BJ (cell line): ENCODE measurements at regions not wholly inside any gene's neighbourhood (a gene's known extent, or its start where the extent isn't known, plus 50 kb on each side); places are given as distances from the start of the nearest gene placed in this dataset.

Experiments
- CTCF ChIA-PET: fragments of 350-600 bp; formaldehyde crosslinking; extraction: SDS; loops from one replicate; lab custom pipeline; 2021; ENCODE audit warnings: antibody characterized with exemption, inconsistent platforms; lab: Yijun Ruan, JAX
- POLR2A ChIA-PET: fragments of 300-600 bp; sonication (Branson Sonifier 250); formaldehyde crosslinking; extraction: SDS; loops from one replicate; lab custom pipeline; 2021; ENCODE audit warnings: antibody characterized with exemption; lab: Charles Lee
- DNase-seq: peaks from one replicate; pipeline ENCODE4 v3.0.0-alpha.2; 2011; ENCODE audit warnings: low read depth
- H3K27me3 ChIP-seq: 2 replicates; pipeline ENCODE4 v1.6.0; 2011; ENCODE audit warnings: low read length; ENCODE audit not compliant: control insufficient read depth, insufficient read depth
- H3K36me3 ChIP-seq: 2 replicates; pipeline ENCODE4 v1.5.1; 2011; ENCODE audit warnings: low read length; ENCODE audit not compliant: control insufficient read depth, insufficient read depth
- H3K4me3 ChIP-seq: 2 replicates; pipeline ENCODE4 v1.5.1; 2011; ENCODE audit warnings: low read depth, mild to moderate bottlenecking, control low read depth, low read length
- TF ChIP-seq, protein P1 (sequence below): IDR thresholded peaks from 2 replicates; pipeline ENCODE4 v1.5.1; 2011; ENCODE audit warnings: low read depth, mild to moderate bottlenecking, control low read depth, inconsistent platforms, low read length, moderate library complexity; ENCODE audit not compliant: insufficient read depth

DNA sequence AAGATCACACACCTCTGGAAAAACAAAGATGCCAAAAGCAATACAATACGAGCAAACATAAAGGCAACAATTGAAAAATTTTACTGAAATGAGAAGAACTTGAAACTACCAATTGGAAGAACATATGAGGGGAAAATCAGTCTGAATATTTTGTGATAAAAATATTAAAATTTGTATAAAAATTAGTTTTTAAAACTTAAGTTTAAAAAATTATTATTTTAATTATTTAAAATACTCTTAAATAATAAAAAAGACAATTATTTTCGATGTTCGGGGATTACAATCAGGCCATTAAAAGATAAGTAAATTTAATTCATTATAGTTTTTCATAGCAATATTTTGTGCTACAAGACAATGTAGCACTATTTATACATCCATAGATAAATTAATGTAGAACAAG is 1239.3 kb downstream of the AMY1C start:
- POLR2A ChIA-PET = no interaction called here
- no peaks in the 10 kb centered on the region for H3K27me3 ChIP-seq
- DNase-seq = no peak
- CTCF ChIA-PET = no interaction called here
- TF ChIP-seq, protein P1, sequence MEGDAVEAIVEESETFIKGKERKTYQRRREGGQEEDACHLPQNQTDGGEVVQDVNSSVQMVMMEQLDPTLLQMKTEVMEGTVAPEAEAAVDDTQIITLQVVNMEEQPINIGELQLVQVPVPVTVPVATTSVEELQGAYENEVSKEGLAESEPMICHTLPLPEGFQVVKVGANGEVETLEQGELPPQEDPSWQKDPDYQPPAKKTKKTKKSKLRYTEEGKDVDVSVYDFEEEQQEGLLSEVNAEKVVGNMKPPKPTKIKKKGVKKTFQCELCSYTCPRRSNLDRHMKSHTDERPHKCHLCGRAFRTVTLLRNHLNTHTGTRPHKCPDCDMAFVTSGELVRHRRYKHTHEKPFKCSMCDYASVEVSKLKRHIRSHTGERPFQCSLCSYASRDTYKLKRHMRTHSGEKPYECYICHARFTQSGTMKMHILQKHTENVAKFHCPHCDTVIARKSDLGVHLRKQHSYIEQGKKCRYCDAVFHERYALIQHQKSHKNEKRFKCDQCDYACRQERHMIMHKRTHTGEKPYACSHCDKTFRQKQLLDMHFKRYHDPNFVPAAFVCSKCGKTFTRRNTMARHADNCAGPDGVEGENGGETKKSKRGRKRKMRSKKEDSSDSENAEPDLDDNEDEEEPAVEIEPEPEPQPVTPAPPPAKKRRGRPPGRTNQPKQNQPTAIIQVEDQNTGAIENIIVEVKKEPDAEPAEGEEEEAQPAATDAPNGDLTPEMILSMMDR = no peak
- H3K4me3 ChIP-seq = no peak overlapping the region
- no peaks in the 10 kb centered on the region for H3K36me3 ChIP-seq

- CTCF ChIA-PET = interaction anchor here (0.5 kb wide), 1 partner anchor 16 kb away, joined by 3 read pairs; no protein-coding TSS in a partner anchor
Observed at GRCh38 chr1:104991702-104992101, 1242.0 kb downstream of the AMY1C start.

DNA sequence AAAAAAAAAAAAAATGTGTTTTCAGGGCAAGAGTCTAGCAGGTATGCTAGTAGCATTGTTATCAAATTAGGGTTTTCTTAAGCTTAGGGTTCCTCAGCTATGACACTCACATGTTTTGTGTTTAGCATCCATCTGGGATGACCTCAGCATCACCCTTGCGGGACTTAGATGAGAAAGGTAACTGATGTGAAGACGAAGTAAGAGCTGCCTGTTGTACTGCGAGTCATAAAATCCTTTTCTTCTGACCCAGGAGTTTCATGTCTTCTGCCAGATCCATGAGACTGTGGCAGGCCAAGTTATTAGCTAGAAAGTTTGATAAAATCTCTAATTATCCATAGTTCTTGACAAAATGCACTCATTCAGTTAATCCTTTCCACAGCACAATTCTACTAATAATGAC is 1251.1 kb downstream of the AMY1C start:
- CTCF ChIA-PET = no interaction called here
- H3K36me3 ChIP-seq = no peaks in the 10 kb centered on the region
- TF ChIP-seq, protein P1 = no peak
- H3K27me3 ChIP-seq = no peaks in the 10 kb centered on the region
- no peak for DNase-seq
- H3K4me3 ChIP-seq = no peak overlapping the region
- POLR2A ChIA-PET = no interaction called here

More at GRCh38 chr1:104991702-104992101, 1242.0 kb downstream of the AMY1C start:
- no peaks in the 10 kb centered on the region for H3K27me3 ChIP-seq
- POLR2A ChIA-PET = no interaction called here
- no peak overlapping the region for H3K4me3 ChIP-seq
- TF ChIP-seq, protein P1 = no peak
- no peaks in the 10 kb centered on the region for H3K36me3 ChIP-seq
- no peak for DNase-seq

- Histone ChIP-seq H3K4me3 (no peak overlapping the region), H3K27me3 (no peaks in the 10 kb centered on the region), H3K36me3 (no peaks in the 10 kb centered on the region)
- ChIA-PET CTCF (no interaction called here), POLR2A (no interaction called here)
- TF ChIP-seq, protein P1 = no peak
- DNase-seq = no peak
Observed at GRCh38 chr1:105004515-105004914, 1254.8 kb downstream of the AMY1C start.

GRCh38 chr1:105005594-105006195 is 1256.0 kb downstream of the AMY1C start:
- TF ChIP-seq, protein P1 = no peak
- Histone ChIP-seq H3K4me3 (no peak overlapping the region), H3K27me3 (no peaks in the 10 kb centered on the region), H3K36me3 (no peaks in the 10 kb centered on the region)
- ChIA-PET POLR2A (no interaction called here), CTCF (interaction anchor here (0.8 kb wide), 1 partner anchor 31 kb away, joined by 3 read pairs; no protein-coding TSS in a partner anchor)
- DNase-seq = no peak
